ENCODE measurements at regions not wholly inside any gene's neighbourhood (a gene's known extent, or its start where the extent isn't known, plus 50 kb on each side); places are given as distances from the start of the nearest gene placed in this dataset.

GRCh38 chr5:124088289-124089032 is 576.5 kb downstream of the CSNK1G3 start:
- TF ChIP-seq SIN3A (IDR thresholded peaks at IDR 0.05; ENCODE audit: borderline replicate concordance, insufficient read depth, low read length) (no peak), TAF1 (IDR thresholded peaks at IDR 0.05; ENCODE audit: borderline replicate concordance, insufficient read depth, low read length) (no peak), FOXP2 (optimal IDR thresholded peaks at IDR 0.05; ENCODE audit: borderline replicate concordance, extremely low read depth, extremely low read length, insufficient read depth) (no peak), REST (IDR thresholded peaks at IDR 0.05; ENCODE audit: insufficient read depth in 1 of 2, low read depth in 2 of 2, low read length in 2 of 2) (no peak), POLR2AphosphoS5 (IDR thresholded peaks at IDR 0.05; ENCODE audit: low read depth, low read length) (no peak)

DNA sequence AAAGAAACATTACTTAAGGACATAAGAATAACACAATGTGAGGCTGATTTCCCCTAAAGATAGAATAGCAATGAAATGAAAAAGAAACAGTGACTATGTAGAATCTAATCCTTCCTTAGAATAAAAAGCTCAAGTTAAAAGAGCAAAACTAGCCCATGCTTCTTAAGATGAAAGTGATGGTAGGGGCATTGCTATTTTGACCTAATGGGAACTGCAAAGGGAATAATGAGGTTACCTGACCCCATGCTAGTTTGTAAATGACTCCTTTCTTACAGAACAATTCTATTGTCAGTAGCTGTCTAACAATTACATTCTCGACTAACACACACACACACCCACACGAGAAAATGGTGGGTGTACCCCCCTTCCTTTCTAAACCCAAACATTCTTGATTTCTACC is 575.8 kb downstream of the CSNK1G3 start:
- TF ChIP-seq POLR2AphosphoS5 (IDR thresholded peaks at IDR 0.05; ENCODE audit: low read depth, low read length) (no peak), REST (IDR thresholded peaks at IDR 0.05; ENCODE audit: insufficient read depth in 1 of 2, low read depth in 2 of 2, low read length in 2 of 2) (no peak), SIN3A (IDR thresholded peaks at IDR 0.05; ENCODE audit: borderline replicate concordance, insufficient read depth, low read length) (no peak), FOXP2 (optimal IDR thresholded peaks at IDR 0.05; ENCODE audit: borderline replicate concordance, extremely low read depth, extremely low read length, insufficient read depth) (no peak), TAF1 (IDR thresholded peaks at IDR 0.05; ENCODE audit: borderline replicate concordance, insufficient read depth, low read length) (no peak)

DNA sequence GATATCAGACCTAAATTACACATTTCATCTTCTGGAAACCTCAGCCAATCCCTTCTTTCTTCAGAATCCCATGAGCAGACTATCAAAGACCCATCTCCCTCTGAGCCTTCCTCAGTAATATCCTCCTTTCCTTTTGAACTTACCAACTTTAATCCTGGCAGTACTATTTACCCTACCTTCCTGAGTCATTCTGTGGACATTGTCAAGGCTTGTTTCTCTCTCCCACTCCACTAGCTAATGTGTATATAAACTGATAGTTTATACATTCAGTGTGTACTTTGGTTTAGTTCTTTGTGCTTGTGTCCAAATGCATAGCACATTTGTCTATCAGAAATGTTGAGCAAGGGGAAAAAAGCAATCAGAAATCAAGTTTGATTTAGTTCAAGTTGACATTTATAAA is 568.3 kb downstream of the CSNK1G3 start:
- no peak for TF ChIP-seq FOXP2 (optimal IDR thresholded peaks at IDR 0.05; ENCODE audit: borderline replicate concordance, extremely low read depth, extremely low read length, insufficient read depth)

DNA sequence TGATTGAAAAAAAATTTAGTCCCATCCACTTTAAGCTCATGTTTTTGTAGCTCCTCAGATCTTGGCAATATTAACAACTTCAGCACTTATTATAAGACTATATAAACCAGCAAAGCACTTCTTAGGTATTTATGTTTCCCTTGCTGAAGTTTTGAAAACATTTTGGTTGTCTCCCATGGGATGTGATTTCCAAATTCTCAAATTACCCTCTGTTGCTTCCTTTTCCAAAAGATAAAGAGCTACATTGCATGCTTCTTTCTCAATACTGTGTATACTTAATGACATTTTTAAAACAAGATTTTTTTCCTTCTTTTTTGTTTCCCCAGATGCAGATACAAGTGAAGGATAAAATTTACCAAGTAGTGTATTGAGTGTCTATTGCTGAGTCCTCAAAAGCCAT is 567.1 kb downstream of the CSNK1G3 start:
- TF ChIP-seq POLR2AphosphoS5 (IDR thresholded peaks at IDR 0.05; ENCODE audit: low read depth, low read length), result no peak
- no peak for TF ChIP-seq SIN3A (IDR thresholded peaks at IDR 0.05; ENCODE audit: borderline replicate concordance, insufficient read depth, low read length)
- no peak for TF ChIP-seq TAF1 (IDR thresholded peaks at IDR 0.05; ENCODE audit: borderline replicate concordance, insufficient read depth, low read length)
- no peak for TF ChIP-seq REST (IDR thresholded peaks at IDR 0.05; ENCODE audit: insufficient read depth in 1 of 2, low read depth in 2 of 2, low read length in 2 of 2)
- TF ChIP-seq FOXP2 (optimal IDR thresholded peaks at IDR 0.05; ENCODE audit: borderline replicate concordance, extremely low read depth, extremely low read length, insufficient read depth), result no peak

DNA sequence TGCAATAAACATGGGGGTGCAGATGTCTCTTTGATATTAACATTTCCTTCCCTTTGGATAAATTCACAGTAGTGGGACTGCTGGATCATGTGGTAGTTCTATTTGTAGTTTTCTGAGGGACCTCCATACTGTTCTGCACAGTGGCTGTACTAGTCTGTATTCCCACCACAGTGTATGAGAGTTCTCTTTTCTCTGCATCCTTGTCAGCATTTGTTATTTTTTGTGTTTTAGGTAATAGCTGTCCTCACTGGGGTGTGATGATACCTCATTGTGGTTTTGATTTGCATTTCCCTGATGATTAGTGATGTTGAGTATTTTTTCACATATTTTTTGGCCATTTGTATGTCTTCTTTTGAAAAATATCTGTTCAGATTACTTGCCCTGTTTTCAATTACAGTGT is 562.5 kb downstream of the CSNK1G3 start:
- TF ChIP-seq FOXP2 (optimal IDR thresholded peaks at IDR 0.05; ENCODE audit: borderline replicate concordance, extremely low read depth, extremely low read length, insufficient read depth) (no peak), TAF1 (IDR thresholded peaks at IDR 0.05; ENCODE audit: borderline replicate concordance, insufficient read depth, low read length) (no peak), POLR2AphosphoS5 (IDR thresholded peaks at IDR 0.05; ENCODE audit: low read depth, low read length) (no peak), SIN3A (IDR thresholded peaks at IDR 0.05; ENCODE audit: borderline replicate concordance, insufficient read depth, low read length) (no peak), REST (IDR thresholded peaks at IDR 0.05; ENCODE audit: insufficient read depth in 1 of 2, low read depth in 2 of 2, low read length in 2 of 2) (no peak)
